Renal cortex interstitium (tissue), 11 donors: ENCODE measurements at regions not wholly inside any gene's neighbourhood (a gene's known extent, or its start where the extent isn't known, plus 50 kb on each side); places are given as distances from the start of the nearest gene placed in this dataset.
"Not testable (repeated sequence)": the region's sequence is repeated elsewhere in the genome, so short reads cannot be mapped to it uniquely, and the experiment has no call there.

Experiments
- DNase-seq, 11 donors: peaks; one replicate each; pipeline ENCODE4 v3.0.0-alpha.2; 2013; ENCODE audit warnings: low read depth in 9 of 11, low spot score in 4 of 11; ENCODE audit errors: extremely low read depth in 1 of 11

DNA sequence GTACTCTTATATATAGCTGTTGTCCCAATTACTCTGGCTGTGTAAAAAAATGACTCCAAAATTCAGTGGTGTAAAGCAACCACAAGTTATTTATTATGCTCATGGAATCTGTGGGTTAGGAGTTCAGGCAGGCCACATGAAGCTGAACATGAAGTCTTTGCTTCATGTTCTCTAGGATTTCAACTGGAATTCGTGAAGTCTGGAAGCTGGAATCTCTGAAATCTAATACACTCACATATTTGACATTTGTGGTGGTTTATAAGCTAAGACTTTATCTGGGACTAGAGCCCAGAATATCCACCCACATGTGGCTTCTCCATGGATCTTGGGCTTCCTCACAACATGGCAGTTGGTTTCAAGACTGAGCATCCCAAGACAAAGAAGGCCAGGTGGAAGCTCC lies 430.6 kb downstream of the MIAT start:
- DNase-seq, result no peak

DNA sequence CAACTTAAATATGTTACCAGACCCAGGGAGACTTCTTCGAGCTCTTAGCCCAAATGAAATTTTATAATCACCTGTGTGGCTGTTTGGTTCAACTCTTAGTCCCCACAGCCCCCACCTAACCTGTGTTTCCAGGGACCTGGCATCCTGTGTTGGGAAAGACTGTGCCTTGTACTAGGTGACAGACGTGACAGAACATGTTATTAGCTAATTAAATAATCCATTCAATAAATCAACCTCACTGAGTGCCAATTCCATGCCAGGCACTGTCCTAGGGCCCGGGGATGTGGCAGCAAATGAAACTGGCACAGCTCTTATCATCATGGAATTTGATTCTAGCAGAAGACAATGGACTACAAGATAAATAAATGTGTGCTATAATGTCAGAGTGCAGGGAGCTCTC lies 431.9 kb downstream of the MIAT start:
- no peak for DNase-seq

DNA sequence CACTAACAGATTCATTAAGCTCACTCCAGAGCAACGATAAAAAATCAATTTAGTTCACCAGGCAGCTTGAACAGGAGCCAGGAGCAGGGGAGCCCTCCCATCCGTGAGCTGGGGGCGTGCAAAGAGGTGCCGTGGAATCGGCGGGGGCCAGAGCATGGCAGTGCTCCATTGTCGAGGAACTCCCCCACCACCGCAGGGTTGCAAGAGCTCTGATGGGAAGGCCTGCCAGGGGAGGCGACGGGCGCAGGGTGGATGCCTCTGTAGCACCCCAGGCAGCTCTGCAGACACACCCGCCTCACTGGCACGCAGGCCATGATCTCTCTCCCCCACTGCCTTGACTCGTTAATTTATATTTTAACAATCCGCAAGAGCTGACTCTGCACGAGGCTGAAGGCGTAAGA lies 433.2 kb downstream of the MIAT start:
- DNase-seq, result no peak

GRCh38 chr22:27093422-27093821 lies 436.0 kb downstream of the MIAT start:
- DNase-seq, result no peak

DNA sequence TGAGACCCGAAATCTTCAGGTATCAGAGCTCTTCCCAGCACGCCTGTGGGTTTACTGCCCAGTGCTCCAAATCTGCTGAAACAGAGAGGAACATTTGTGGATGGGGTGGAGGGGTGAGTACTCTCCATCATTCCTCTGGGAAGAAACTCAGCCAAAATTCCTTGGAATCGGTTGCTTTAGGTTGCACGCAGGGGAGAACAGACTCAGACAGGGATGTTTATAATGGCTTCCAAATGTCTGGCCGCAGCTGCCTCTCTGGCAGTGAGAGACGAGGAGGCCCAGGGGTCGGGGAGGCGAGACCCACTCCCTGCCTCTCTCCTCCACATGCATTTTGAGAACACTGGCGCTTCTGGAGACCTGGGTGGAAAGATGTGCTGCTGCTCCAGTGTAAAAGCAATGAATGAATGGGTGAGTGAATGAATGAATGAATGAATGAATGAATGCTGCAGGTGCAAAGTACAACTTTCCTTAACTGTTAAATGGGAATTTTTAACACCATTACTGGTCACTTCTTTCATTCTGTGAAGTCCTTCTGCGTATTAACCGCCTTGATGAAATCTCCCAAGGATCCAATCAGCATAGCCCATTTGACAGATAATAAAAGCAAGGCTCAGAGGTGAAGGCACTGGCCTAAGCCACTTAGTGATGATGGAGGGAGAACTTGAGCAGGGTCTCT lies 437.4 kb downstream of the MIAT start:
- DNase-seq, result no peak

GRCh38 chr22:27097506-27097905 lies 440.1 kb downstream of the MIAT start:
- DNase-seq, result no peak

DNA sequence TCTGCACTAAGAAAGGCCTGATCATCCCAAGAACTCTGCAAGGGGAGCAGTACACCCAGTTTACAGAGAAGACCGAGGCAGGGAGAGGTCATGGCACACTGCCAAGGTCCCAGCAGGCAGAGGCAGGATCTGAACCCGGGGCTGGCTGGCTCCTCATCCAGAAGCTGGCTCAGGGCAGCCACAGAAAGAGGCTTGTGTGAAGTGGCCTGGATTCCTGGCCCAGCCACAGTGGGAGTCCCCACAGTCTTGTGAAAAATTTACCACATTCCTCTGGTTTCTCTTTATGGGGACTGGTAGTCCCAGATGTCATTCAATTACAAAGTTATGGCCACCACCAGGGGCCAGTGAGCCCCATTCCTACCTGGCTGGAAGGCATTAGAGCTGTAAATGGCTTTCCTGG lies 440.5 kb downstream of the MIAT start:
- no peak for DNase-seq

DNA sequence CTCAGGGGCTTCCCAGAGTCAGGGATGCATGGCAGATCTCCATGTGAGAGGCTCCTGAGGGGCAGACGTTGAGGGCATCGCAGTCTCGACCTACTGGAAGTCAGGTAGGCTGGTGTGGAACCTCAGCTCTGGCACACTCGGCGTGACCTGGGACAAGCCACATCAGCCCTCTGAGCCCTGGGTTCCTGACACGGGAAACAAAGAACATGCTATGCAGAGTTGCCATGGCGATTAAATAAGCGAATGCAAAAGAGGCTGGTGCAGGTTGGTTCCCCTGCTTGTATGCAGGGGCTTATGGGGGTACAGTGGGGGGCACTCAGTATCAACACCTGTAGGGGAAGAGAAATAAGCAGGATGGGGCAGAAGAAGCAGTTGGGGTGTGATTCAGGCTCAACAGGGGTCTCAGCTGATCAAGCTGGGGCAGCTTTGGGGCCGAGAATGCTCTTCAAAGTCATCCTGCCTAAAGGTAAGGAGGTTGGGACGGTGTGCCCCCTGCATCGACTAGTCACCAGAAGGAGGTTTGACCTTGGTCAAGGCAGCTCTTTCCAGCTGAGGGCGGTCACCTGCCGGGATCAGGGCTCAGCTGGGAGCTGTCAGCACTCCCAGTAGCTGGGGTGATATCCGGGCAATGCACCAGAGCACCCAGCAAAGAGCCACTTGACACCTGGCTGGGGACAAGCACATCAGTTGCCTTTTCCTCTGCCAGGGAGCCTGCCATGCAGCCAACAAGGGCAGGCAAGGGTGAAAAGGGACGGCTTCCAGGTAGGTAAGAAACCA lies 442.7 kb downstream of the MIAT start:
- DNase-seq, result no peak

DNA sequence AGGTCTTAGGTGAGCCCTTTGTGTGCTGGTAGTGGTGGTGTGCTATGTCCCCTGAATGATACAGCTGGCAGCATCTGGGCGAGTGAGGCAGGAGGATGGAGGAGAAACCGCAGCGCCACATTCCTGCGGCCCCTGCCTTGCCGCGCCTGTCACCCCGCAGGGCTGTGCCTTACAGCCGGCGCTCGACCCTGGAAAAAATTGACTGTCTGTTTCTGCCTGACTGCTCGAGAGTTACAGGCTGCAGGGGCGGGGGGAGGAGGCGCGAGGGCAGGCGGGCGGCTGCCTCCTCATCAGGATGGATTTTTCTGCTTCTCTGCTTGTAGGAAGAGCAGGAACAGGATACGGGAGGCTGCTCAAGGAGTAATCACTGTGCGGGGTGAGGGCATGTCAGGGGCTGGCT lies 443.4 kb downstream of the MIAT start:
- DNase-seq, result peak; percentile 23 to 83 (median 63)

DNA sequence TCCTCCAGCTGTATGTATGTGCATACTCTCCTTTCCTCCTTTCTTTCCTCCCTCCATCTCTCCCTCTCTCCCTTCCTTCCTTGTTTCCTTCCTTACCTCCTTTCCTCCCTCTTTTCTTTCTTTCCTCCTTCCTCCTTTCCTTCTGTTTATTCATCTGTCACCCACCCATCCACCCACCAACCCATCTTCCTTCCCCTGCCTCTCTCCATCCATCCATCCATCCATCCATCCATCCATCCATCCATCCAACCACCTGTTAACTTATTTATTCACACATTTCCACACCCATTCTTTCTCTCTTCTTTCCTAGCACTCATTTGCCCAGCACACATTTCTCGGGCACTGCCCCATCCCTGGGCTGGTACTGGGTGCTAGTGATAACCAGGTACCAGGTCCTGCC lies 443.9 kb downstream of the MIAT start:
- DNase-seq, result no peak

GRCh38 chr22:27104449-27104848 lies 447.1 kb downstream of the MIAT start:
- no peak for DNase-seq

DNA sequence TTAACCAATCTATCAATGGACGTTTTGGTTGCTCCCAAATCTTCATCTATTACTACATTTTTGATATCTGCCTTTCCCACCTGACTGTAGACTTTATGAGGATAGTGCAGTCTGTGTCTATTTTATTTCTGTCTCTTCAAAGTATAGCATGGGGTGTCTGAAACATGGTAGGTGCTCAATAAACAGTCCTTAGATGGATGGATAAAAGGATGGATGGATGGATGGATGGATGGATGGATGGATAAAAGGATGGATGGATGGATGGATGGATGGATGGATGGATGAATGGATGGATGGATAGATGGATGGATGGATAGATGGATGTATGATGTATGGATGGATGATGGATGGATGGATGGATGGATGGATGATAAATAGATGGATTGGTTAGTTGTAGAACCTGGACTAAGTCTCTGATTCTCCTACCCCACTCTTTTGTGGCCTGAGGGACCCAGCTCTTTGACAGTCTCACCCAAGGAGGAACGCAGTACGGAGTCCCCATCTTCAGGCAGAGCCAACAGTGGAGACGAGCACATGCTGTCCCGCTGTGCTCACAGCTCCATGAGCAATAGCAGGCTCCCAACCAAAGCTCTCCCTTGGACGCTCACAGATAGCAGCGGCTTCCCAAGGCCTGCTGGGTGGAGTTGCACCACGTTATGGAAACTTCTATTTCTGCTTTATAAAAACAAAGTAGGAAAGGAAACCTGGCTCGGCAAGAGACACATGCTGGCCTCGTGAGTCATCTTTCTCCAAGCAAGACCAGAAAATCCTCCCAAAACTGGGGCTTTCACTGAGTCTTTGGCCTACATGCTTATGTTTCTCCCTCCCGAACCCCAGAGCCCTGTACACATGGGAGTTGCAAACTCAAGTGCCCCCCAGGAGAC lies 448.0 kb downstream of the MIAT start:
- DNase-seq, result no peak

GRCh38 chr22:27106985-27107384 lies 449.6 kb downstream of the MIAT start:
- no peak for DNase-seq

DNA sequence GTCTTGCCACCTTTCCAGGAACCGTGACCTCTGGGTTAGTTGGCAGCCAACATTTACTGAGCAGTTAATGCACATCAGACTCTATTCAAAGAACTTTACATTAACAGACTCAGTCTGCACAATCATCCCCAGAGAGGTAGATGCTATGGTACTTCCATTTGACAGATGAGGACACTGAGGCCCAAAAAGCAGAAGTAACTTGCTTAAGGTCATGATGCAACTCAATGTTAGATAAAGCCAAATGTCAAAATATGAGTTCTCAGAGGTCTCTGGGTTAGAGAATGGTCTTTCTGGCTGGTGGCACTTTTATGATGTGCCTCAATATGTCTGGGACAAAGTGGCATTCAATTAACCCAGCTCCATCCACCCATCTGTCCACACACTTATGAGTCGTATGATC lies 450.0 kb downstream of the MIAT start:
- DNase-seq, result no peak

DNA sequence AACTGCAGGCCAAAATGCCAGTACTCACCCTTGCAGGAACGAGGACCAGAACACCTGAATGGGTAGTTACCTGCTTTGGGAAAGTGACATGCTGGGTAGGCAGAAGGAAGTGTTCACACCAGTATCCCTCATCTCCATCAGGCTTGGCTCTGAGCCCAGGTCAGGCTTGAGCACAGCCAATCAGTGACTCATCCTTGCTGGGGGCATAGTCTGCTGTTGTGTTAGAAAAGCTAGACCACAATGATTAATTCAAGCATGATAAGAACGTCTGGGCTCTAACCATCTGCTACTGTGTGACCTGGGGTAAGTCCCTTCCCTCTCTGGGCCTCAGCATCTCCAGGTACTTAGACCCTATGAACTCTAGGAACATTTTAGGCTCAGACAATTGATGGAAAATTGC lies 450.4 kb downstream of the MIAT start:
- no peak for DNase-seq

GRCh38 chr22:27108425-27109114 lies 451.2 kb downstream of the MIAT start:
- peak in 8 of 11 donors; percentile 20 to 68 (median 46) for DNase-seq

- not testable (repeated sequence) for DNase-seq
Observed at GRCh38 chr22:27109406-27109805, 452.0 kb downstream of the MIAT start.

GRCh38 chr22:27110665-27111451 lies 453.5 kb downstream of the MIAT start:
- no peak for DNase-seq
